ENCODE measurements at regions not wholly inside any gene's neighbourhood (a gene's known extent, or its start where the extent isn't known, plus 50 kb on each side); places are given as distances from the start of the nearest gene placed in this dataset.
A peak's percentile ranks its signal among the peaks of the same experiment; 100 is the strongest.

DNA sequence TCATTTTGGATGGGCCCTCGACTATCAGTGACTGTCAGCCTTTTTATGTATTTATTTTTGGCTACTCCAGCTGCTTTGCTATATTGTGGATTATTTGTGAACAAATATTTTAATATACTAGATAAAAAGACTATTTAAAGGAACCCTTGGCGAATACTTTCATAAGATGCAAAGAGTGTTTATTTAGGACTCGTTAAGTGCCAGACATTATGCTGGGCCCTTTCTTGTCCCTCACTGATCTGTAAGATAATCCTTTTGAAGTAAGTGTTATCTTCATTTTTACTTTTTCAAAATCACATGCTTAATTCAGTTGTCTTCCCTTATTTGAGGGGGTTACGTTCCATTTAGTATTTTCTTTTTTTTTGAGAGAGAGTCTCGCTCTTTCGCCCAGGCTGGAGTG, 376.8 kb upstream of the C2CD4B start:
- DNase-seq = no peak
- Mint-ChIP-seq H3K4me3 (no peak overlapping the region), H3K9me3 (no peaks in the 10 kb centered on the region), H3K27ac (no peak overlapping the region), H3K36me3 (ENCODE audit: low read depth) (peaks cover under 1% of the 10 kb centered on the region), H3K27me3 (ENCODE audit: insufficient read depth) (no peaks in the 10 kb centered on the region), H3K4me1 (peaks cover 35% of the 10 kb centered on the region)
- TF ChIP-seq, protein P1, sequence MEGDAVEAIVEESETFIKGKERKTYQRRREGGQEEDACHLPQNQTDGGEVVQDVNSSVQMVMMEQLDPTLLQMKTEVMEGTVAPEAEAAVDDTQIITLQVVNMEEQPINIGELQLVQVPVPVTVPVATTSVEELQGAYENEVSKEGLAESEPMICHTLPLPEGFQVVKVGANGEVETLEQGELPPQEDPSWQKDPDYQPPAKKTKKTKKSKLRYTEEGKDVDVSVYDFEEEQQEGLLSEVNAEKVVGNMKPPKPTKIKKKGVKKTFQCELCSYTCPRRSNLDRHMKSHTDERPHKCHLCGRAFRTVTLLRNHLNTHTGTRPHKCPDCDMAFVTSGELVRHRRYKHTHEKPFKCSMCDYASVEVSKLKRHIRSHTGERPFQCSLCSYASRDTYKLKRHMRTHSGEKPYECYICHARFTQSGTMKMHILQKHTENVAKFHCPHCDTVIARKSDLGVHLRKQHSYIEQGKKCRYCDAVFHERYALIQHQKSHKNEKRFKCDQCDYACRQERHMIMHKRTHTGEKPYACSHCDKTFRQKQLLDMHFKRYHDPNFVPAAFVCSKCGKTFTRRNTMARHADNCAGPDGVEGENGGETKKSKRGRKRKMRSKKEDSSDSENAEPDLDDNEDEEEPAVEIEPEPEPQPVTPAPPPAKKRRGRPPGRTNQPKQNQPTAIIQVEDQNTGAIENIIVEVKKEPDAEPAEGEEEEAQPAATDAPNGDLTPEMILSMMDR (conservative IDR thresholded peaks at IDR 0.05) = no peak
- Histone ChIP-seq H3K36me3 (ENCODE audit: control insufficient read depth, insufficient read depth, low read length) (no peaks in the 10 kb centered on the region), H3K9ac (ENCODE audit: extremely low read depth, low read length, poor library complexity, severe bottlenecking) (no peak overlapping the region), H3K27ac (ENCODE audit: low read depth, low read length) (no peak overlapping the region), H3K4me1 (ENCODE audit: control insufficient read depth, insufficient read depth, low read length) (peaks cover 16% of the 10 kb centered on the region), H3K27me3 (ENCODE audit: control insufficient read depth, insufficient read depth, low read length, poor library complexity, severe bottlenecking) (no peaks in the 10 kb centered on the region), H3K4me3 (ENCODE audit: low read length) (no peak overlapping the region), H3K9me3 (ENCODE audit: control insufficient read depth, low read length) (no peaks in the 10 kb centered on the region)
- 83 to 95% methylated on average over 2 to 6 of the region's 6 CpGs for WGBS, 2 experiments (ENCODE audit: insufficient coverage in 1 of 2, insufficient read length in 1 of 2)

DNA sequence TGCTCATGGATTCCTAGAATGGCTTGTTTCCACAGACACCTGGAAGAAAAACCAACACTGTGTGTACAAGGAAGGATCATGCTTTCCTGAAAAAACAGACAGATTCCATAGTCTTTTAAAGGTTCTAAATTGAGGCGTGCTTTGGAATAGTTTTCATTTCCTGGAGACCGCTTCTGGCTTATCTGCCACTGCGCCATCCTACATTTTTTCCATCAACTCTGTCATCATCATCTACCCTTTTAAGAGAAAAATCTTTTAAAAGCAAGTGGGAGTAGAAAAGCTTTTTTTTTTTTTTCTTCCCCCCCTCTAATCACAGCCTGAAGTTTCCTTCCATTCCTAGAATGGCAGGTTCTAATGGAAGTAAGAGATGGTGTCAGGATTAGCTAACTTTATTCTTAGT, 379.4 kb upstream of the C2CD4B start:
- H3K27ac ChIP-seq (ENCODE audit: low read depth, low read length) = no peak overlapping the region
- H3K27me3 Mint-ChIP-seq (ENCODE audit: insufficient read depth) = no peaks in the 10 kb centered on the region

DNA sequence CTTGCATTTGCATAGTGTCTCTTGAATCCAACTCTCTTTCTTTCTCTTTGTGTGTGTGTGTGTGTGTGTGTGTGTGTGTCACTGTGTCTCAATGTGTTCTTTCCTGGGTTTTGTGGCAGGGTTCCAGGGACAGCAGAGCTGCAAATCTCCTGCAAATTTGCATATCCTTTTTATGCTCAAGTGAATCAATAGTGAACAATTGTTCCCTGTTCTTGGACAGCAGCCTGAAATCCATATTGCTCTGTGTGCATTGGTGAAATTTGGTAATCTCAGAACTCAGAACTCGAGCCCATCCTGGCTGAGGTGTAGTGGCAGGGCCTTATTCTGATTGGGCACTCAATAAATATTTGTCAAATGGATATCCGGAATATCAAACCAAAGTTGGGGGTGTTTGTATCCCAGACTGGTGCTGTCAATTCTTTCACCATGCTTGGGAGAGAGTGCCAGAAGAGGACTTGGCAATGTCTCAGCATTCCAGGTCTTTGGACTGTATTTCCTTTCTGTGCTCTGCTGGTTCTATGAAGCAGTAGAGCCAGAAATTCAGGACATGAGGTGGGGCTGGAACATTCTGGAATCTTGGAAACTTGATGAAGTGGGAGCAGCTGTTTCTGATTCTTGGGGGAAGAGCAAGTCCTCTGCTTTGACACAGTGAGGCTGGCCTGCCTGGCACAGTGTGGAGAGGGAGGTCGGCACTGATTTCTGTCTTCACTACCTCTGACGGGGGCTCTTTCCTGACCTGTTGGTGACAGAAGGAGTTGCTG, 380.6 kb upstream of the C2CD4B start:
- TF ChIP-seq, protein P1 (conservative IDR thresholded peaks at IDR 0.05) = no peak
- Histone ChIP-seq H3K9ac (ENCODE audit: extremely low read depth, low read length, poor library complexity, severe bottlenecking) (no peak overlapping the region), H3K27me3 (ENCODE audit: control insufficient read depth, insufficient read depth, low read length, poor library complexity, severe bottlenecking) (no peaks in the 10 kb centered on the region), H3K4me1 (ENCODE audit: control insufficient read depth, insufficient read depth, low read length) (peaks cover 22% of the 10 kb centered on the region), H3K36me3 (ENCODE audit: control insufficient read depth, insufficient read depth, low read length) (no peaks in the 10 kb centered on the region), H3K27ac (ENCODE audit: low read depth, low read length) (no peak overlapping the region), H3K9me3 (ENCODE audit: control insufficient read depth, low read length) (no peaks in the 10 kb centered on the region), H3K4me3 (ENCODE audit: low read length) (no peak overlapping the region)
- no peaks in the 10 kb centered on the region for H3K27me3 Mint-ChIP-seq (ENCODE audit: insufficient read depth)
- no peaks in the 10 kb centered on the region for H3K9me3 Mint-ChIP-seq
- H3K36me3 Mint-ChIP-seq (ENCODE audit: low read depth) = no peaks in the 10 kb centered on the region
- H3K4me3 Mint-ChIP-seq = no peak overlapping the region
- DNase-seq = no peak
- H3K4me1 Mint-ChIP-seq = peaks cover 41% of the 10 kb centered on the region
- 94 to 100% methylated on average over 3 to 4 of the region's 4 CpGs for WGBS, 2 experiments (ENCODE audit: insufficient coverage in 1 of 2, insufficient read length in 1 of 2)
- peak overlapping the region; percentile 4 for H3K27ac Mint-ChIP-seq

More for the DNA sequence above, 379.4 kb upstream of the C2CD4B start:
- peaks cover 18% of the 10 kb centered on the region for H3K4me1 ChIP-seq (ENCODE audit: control insufficient read depth, insufficient read depth, low read length)
- 97% methylated on average over 3 of the region's 3 CpGs; no CpG with 5 or more reads in 1 of the 2 experiments for WGBS, 2 experiments (ENCODE audit: insufficient coverage in 1 of 2, insufficient read length in 1 of 2)
- no peak overlapping the region for H3K4me3 Mint-ChIP-seq
- no peaks in the 10 kb centered on the region for H3K9me3 ChIP-seq (ENCODE audit: control insufficient read depth, low read length)
- H3K9me3 Mint-ChIP-seq = no peaks in the 10 kb centered on the region
- no peak for DNase-seq
- no peaks in the 10 kb centered on the region for H3K36me3 Mint-ChIP-seq (ENCODE audit: low read depth)
- TF ChIP-seq, protein P1 (conservative IDR thresholded peaks at IDR 0.05) = no peak
- H3K36me3 ChIP-seq (ENCODE audit: control insufficient read depth, insufficient read depth, low read length) = no peaks in the 10 kb centered on the region
- H3K27me3 ChIP-seq (ENCODE audit: control insufficient read depth, insufficient read depth, low read length, poor library complexity, severe bottlenecking) = no peaks in the 10 kb centered on the region
- no peak overlapping the region for H3K4me3 ChIP-seq (ENCODE audit: low read length)
- H3K4me1 Mint-ChIP-seq = peaks cover 40% of the 10 kb centered on the region
- H3K9ac ChIP-seq (ENCODE audit: extremely low read depth, low read length, poor library complexity, severe bottlenecking) = no peak overlapping the region
- H3K27ac Mint-ChIP-seq = peak overlapping the region; percentile 77

Data from endodermal cell (in vitro differentiated cells).